OCI-LY1 (cell line): ENCODE measurements at regions not wholly inside any gene's neighbourhood (a gene's known extent, or its start where the extent isn't known, plus 50 kb on each side); places are given as distances from the start of the nearest gene placed in this dataset.

Experiments used
- EZH2 ChIP-seq: fragments of 200-600 bp; sonication (generic), shearing (Covaris generic); IDR thresholded peaks from 2 replicates; pipeline ENCODE4 v1.8.0; 2017; ENCODE audit warnings: borderline replicate concordance, mixed run types, mild to moderate bottlenecking, antibody characterized with exemption, low read length, moderate library complexity, mixed read lengths
- TF ChIP-seq, protein P1 (sequence below): fragments of 200-600 bp; sonication (generic), shearing (Covaris generic); IDR thresholded peaks from 2 replicates; pipeline ENCODE4 v1.5.1; 2017; ENCODE audit warnings: mild to moderate bottlenecking, antibody characterized with exemption, low read length, moderate library complexity, mixed read lengths

DNA sequence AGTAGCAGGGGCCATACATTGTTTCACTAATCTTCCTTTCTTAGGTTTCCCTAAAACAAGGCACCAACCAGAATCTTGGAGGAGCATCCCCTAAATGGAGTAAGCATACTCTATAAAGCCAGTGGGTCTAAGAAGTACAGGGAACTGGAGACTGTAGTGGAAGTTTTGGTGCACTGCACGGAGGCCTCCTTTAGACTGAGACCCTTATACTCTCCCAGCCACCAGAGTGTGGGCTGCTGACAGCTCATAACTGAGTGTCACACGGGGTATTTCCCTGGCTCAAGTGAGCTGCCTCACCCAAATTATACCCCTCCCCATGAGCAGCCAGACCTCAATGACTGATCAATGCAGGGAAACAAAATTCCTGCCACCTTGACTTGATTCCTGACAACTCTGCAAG lies 349.5 kb downstream of the NDFIP2 start:
- TF ChIP-seq, protein P1, sequence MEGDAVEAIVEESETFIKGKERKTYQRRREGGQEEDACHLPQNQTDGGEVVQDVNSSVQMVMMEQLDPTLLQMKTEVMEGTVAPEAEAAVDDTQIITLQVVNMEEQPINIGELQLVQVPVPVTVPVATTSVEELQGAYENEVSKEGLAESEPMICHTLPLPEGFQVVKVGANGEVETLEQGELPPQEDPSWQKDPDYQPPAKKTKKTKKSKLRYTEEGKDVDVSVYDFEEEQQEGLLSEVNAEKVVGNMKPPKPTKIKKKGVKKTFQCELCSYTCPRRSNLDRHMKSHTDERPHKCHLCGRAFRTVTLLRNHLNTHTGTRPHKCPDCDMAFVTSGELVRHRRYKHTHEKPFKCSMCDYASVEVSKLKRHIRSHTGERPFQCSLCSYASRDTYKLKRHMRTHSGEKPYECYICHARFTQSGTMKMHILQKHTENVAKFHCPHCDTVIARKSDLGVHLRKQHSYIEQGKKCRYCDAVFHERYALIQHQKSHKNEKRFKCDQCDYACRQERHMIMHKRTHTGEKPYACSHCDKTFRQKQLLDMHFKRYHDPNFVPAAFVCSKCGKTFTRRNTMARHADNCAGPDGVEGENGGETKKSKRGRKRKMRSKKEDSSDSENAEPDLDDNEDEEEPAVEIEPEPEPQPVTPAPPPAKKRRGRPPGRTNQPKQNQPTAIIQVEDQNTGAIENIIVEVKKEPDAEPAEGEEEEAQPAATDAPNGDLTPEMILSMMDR = no peak
- TF ChIP-seq EZH2 = no peak
